Psoas muscle (tissue), 7 donors: ENCODE measurements at regions not wholly inside any gene's neighbourhood (a gene's known extent, or its start where the extent isn't known, plus 50 kb on each side); places are given as distances from the start of the nearest gene placed in this dataset.
"Not testable (repeated sequence)": the region's sequence is repeated elsewhere in the genome, so short reads cannot be mapped to it uniquely, and the experiment has no call there.

Experiments
- ATAC-seq, 4 donors: fragments of 200-7000 bp; cut with Tn5 transposase; one replicate each; pipeline ENCODE4 v1.9.1; 2020; ENCODE audit warnings: moderate library complexity in 3 of 4, mild to moderate bottlenecking in 2 of 4
- DNase-seq, 2 donors: peaks; one replicate each; pipeline ENCODE4 v3.0.0-alpha.2; 2020
- H3K27ac ChIP-seq: fragments of 200-600 bp; one replicate; pipeline ENCODE4 v1.8.0; 2022
- H3K27me3 ChIP-seq, 3 donors: fragments of 200-600 bp in 1 of 3; one replicate each; pipeline versions ENCODE4 v1.6.1 to v1.8.0; 2013 to 2022; ENCODE audit warnings: low read length in 2 of 3, mild to moderate bottlenecking in 2 of 3, moderate library complexity in 1 of 3; ENCODE audit not compliant: insufficient read depth in 3 of 3
- H3K36me3 ChIP-seq, 2 donors: fragments of 200-600 bp in 1 of 2; one replicate each; pipeline versions ENCODE4 v1.6.1 to v1.8.0; 2013 to 2022; ENCODE audit warnings: low read depth in 1 of 2, mild to moderate bottlenecking in 1 of 2, moderate library complexity in 1 of 2; ENCODE audit not compliant: insufficient read depth in 1 of 2
- H3K4me1 ChIP-seq: fragments of 200-600 bp; one replicate; pipeline ENCODE4 v1.8.0; 2022
- H3K4me3 ChIP-seq: fragments of 200-600 bp; one replicate; pipeline ENCODE4 v1.8.0; 2022; ENCODE audit warnings: mild to moderate bottlenecking
- H3K9me3 ChIP-seq: fragments of 200-600 bp; one replicate; pipeline ENCODE4 v1.8.0; 2022
- WGBS, 3 donors: extraction: QIAGEN DNeasy Blood & Tissue Kit; methylation state at CpG; one replicate each; pipeline versions ENCODE4 v1.1.6 to v1.1.7; 2013; 5-methylcytosine and 5-hydroxymethylcytosine counted together
- intact Hi-C, 2 donors: fragments of 100-400 bp; cut with DNase I; formaldehyde crosslinking; loops; one replicate each; pipeline versions ENCODE4 v1.11.0 to v1.14.2; 2022
- TF ChIP-seq, protein P1 (sequence below): fragments of 200-600 bp; IDR thresholded peaks from one replicate; pipeline ENCODE4 v1.8.0; 2022; ENCODE audit warnings: antibody characterized with exemption
- donor health status: healthy with polysubstance abuse.
- donor health status: DM: no; HTN: no; CAD: no; lungs with moderate emphysema.
- donor health status: Bipolar disorder and iron deficiency.
- donor health status: healthy.
- donor health status: DM: yes; HTN: yes; CAD: no.
- donor health status: DM: no; HTN: no; CAD: no.
- donor health status: DM: yes; HTN: yes; CAD: no.

DNA sequence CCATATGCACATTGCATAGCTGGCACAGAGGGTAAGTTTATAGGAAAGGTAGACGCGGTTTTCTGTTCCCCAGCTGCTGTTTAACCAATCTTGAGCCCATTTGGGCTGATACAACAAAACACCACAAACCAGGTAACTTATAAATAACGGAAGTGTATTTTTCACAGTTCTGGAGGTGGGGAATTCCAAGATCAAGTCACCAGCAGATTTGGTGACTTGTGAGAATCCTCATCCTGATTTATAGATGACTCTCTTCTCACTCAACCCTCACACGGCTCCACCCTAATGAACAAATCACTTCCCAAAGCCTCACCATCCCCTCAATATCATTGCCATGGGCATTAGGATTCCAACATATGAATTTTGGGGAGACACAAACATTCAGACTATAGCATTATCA lies 694.4 kb upstream of the NR2F2 start:
- intact Hi-C loops, result no loop called here
- no peaks in the 10 kb centered on the region for H3K36me3 ChIP-seq
- H3K27ac ChIP-seq, result no peak overlapping the region
- no peaks in the 10 kb centered on the region for H3K27me3 ChIP-seq
- 75 to 88% (median 87%) methylated on average over 4 of the region's 4 CpGs for WGBS, 3 donors
- H3K9me3 ChIP-seq, result no peaks in the 10 kb centered on the region
- TF ChIP-seq, protein P1, sequence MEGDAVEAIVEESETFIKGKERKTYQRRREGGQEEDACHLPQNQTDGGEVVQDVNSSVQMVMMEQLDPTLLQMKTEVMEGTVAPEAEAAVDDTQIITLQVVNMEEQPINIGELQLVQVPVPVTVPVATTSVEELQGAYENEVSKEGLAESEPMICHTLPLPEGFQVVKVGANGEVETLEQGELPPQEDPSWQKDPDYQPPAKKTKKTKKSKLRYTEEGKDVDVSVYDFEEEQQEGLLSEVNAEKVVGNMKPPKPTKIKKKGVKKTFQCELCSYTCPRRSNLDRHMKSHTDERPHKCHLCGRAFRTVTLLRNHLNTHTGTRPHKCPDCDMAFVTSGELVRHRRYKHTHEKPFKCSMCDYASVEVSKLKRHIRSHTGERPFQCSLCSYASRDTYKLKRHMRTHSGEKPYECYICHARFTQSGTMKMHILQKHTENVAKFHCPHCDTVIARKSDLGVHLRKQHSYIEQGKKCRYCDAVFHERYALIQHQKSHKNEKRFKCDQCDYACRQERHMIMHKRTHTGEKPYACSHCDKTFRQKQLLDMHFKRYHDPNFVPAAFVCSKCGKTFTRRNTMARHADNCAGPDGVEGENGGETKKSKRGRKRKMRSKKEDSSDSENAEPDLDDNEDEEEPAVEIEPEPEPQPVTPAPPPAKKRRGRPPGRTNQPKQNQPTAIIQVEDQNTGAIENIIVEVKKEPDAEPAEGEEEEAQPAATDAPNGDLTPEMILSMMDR, result no peak
- DNase-seq, result no peak
- no peaks in the 10 kb centered on the region for H3K4me1 ChIP-seq
- no peak for ATAC-seq
- no peak overlapping the region for H3K4me3 ChIP-seq

DNA sequence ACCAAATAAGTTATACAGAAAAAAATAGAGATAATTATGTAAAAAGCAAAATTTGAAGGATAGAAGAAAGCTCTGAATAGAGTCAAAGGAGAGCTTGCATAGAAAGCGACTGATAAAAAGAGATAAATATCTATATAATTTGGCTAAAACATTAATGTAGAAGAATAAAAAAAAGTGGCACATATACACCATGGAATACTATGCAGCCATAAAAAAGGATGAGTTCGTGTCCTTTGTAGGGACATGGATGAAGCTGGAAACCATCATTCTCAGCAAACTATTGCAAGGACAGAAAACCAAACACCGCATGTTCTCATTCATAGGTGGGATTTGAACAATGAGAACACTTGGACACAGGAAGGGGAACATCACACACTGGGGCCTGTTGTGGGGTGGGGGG lies 693.3 kb upstream of the NR2F2 start:
- 81 to 99% (median 95%) methylated on average over 3 of the region's 3 CpGs for WGBS, 3 donors
- DNase-seq, intact Hi-C loops, H3K27ac ChIP-seq, H3K27me3 ChIP-seq, H3K9me3 ChIP-seq, H3K4me1 ChIP-seq, H3K36me3 ChIP-seq, ATAC-seq, H3K4me3 ChIP-seq: not testable (repeated sequence)

DNA sequence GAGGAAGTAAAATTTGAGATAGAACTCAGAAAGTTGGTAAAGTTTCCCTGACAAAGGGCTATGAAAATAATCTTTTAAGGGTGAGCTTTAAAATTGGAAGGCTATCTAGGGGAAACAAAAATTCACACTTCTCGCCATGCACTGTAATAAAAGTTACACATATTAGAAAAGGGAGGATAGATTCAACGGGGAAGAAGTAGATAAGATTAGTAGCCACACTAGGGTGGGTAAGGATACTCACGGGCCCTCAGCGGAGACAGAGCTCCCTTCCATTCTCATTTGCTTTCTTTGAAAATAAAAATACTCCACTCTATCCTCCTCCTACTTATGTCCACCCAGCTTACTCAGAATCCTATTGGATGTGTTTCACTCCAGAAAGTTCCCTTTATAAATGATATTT lies 691.3 kb upstream of the NR2F2 start:
- 92 to 93% (median 92%) methylated on average over 4 of the region's 4 CpGs for WGBS, 3 donors
- intact Hi-C loops, result no loop called here
- no peak for ATAC-seq
- H3K27ac ChIP-seq, result no peak overlapping the region
- H3K9me3 ChIP-seq, result no peaks in the 10 kb centered on the region
- no peaks in the 10 kb centered on the region for H3K27me3 ChIP-seq
- no peak overlapping the region for H3K4me3 ChIP-seq
- H3K36me3 ChIP-seq, result no peaks in the 10 kb centered on the region
- H3K4me1 ChIP-seq, result no peaks in the 10 kb centered on the region
- TF ChIP-seq, protein P1, result no peak
- no peak for DNase-seq

DNA sequence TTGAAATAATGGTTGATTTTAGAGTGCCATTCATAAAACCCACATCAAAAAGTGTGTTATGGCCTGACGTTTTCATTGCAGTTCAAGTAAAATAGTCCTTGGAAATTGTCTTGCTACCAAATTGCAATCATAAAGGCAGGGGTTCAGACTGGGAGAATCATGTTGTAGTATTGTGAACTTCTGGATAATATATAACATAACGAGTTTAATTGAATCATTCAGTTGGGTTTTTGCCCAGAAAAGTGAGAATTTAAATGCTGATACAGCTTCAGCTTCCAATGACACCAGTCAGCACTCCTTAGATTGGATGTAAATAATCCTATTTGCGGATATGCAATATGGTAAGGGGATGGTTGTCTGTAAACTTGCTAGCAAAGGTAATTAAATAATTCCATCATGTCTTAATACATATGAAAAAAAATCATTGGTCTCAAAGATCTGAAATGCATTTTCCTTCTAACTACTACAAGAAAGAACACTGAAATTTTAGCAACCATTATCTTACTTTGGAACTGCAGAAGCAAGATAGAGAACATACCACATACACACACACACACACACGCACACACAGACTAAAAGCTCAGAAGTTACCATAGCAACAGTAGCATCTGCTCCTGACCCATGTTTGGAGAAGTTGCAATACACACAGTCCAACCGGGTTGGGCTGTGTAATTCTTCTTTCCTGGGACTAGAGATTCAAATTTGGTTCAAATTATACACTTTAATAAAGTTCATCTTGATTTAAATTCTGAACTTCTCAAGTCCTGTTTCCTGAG lies 686.2 kb upstream of the NR2F2 start:
- H3K27me3 ChIP-seq, result no peaks in the 10 kb centered on the region
- ATAC-seq, result no peak
- intact Hi-C loops, result no loop called here
- H3K4me3 ChIP-seq, result no peak overlapping the region
- WGBS, 3 donors, result 67 to 73% (median 71%) methylated on average over 5 of the region's 5 CpGs
- no peaks in the 10 kb centered on the region for H3K4me1 ChIP-seq
- H3K9me3 ChIP-seq, result no peaks in the 10 kb centered on the region
- H3K36me3 ChIP-seq, result no peaks in the 10 kb centered on the region
- no peak overlapping the region for H3K27ac ChIP-seq
- TF ChIP-seq, protein P1, result no peak
- no peak for DNase-seq

DNA sequence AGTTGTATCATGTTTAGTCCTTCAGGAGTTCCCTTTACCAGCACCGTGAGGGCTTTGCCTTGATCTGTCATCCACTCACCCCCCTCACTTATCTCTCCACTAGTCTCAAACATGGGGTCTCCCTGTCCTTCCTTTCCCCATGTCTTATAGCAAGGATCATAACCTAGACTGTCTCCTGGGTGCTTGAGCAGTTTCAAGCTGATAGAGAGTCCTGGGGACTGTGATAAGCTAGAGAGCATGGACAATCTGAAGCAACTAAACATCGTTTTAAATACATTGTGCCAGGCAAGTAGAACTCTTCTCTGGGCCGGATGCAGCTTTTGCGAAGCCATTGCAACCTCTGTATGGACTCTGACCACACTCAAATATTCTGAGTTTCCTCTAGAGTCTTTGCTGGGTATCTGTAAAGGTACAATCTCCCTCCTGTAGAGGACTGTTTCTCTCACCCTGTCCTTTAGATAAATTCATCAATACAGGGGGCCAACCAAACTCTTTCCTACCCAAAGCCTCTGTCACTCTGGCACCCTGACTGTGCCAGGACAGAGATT lies 684.6 kb upstream of the NR2F2 start:
- DNase-seq (no peak), ATAC-seq (no peak)
- Histone ChIP-seq H3K4me1 (no peaks in the 10 kb centered on the region), H3K36me3 (no peaks in the 10 kb centered on the region), H3K27ac (no peak overlapping the region), H3K9me3 (no peaks in the 10 kb centered on the region), H3K4me3 (no peak overlapping the region), H3K27me3 (no peaks in the 10 kb centered on the region)
- TF ChIP-seq, protein P1, result no peak
- WGBS, 3 donors, result 82 to 85% (median 84%) methylated on average over 4 of the region's 4 CpGs
- intact Hi-C loops, result no loop called here
